Stimulated activated CD4-positive, alpha-beta T cell treated with anti-CD3 and anti-CD28 coated beads, Interleukin-12 subunit alpha, Interleukin-12 subunit beta, amount 100 ng/mL, for 4 hours (primary cell): ENCODE measurements at regions not wholly inside any gene's neighbourhood (a gene's known extent, or its start where the extent isn't known, plus 50 kb on each side); places are given as distances from the start of the nearest gene placed in this dataset.
"Not testable (repeated sequence)": the region's sequence is repeated elsewhere in the genome, so short reads cannot be mapped to it uniquely, and the experiment has no call there.

ENCODE experiments used
- DNase-seq: peaks from one replicate; pipeline ENCODE4 v3.0.0-alpha.2; 2020

- not testable (repeated sequence) for DNase-seq
Observed at GRCh38 chr2:87521489-87521888, 226.4 kb upstream of the PLGLB2 start.

GRCh38 chr2:87524619-87525188 lies 223.2 kb upstream of the PLGLB2 start:
- DNase-seq = not testable (repeated sequence)

- not testable (repeated sequence) for DNase-seq
Observed at GRCh38 chr2:87525497-87525991, 222.3 kb upstream of the PLGLB2 start.

GRCh38 chr2:87526258-87526657 lies 221.6 kb upstream of the PLGLB2 start:
- not testable (repeated sequence) for DNase-seq

- DNase-seq = not testable (repeated sequence)
Observed at GRCh38 chr2:87531968-87532715, 215.7 kb upstream of the PLGLB2 start.

- DNase-seq = not testable (repeated sequence)
Observed at GRCh38 chr2:87533390-87534272, 214.3 kb upstream of the PLGLB2 start.

GRCh38 chr2:87534273-87534889 lies 213.5 kb upstream of the PLGLB2 start:
- not testable (repeated sequence) for DNase-seq

- not testable (repeated sequence) for DNase-seq
Observed at GRCh38 chr2:87536427-87536826, 211.5 kb upstream of the PLGLB2 start.

- DNase-seq = not testable (repeated sequence)
Observed at GRCh38 chr2:87537251-87537671, 210.6 kb upstream of the PLGLB2 start.

GRCh38 chr2:87538268-87538667 lies 209.6 kb upstream of the PLGLB2 start:
- DNase-seq = not testable (repeated sequence)

- not testable (repeated sequence) for DNase-seq
Observed at GRCh38 chr2:87539151-87539943, 208.5 kb upstream of the PLGLB2 start.

GRCh38 chr2:87540242-87540641 lies 207.6 kb upstream of the PLGLB2 start:
- not testable (repeated sequence) for DNase-seq

GRCh38 chr2:87542599-87543174 lies 205.2 kb upstream of the PLGLB2 start:
- DNase-seq = not testable (repeated sequence)

GRCh38 chr2:87543797-87544196 lies 204.1 kb upstream of the PLGLB2 start:
- not testable (repeated sequence) for DNase-seq

GRCh38 chr2:87547106-87547505 lies 200.8 kb upstream of the PLGLB2 start:
- DNase-seq = not testable (repeated sequence)

- not testable (repeated sequence) for DNase-seq
Observed at GRCh38 chr2:87547966-87548365, 199.9 kb upstream of the PLGLB2 start.

GRCh38 chr2:87548681-87549536 lies 199.0 kb upstream of the PLGLB2 start:
- DNase-seq = not testable (repeated sequence)

- DNase-seq = not testable (repeated sequence)
Observed at GRCh38 chr2:87549561-87550202, 198.2 kb upstream of the PLGLB2 start.

- not testable (repeated sequence) for DNase-seq
Observed at GRCh38 chr2:87554678-87555077, 193.2 kb upstream of the PLGLB2 start.

GRCh38 chr2:87555082-87555481 lies 192.8 kb upstream of the PLGLB2 start:
- DNase-seq = peak; percentile 36
